ENCODE measurements at regions not wholly inside any gene's neighbourhood (a gene's known extent, or its start where the extent isn't known, plus 50 kb on each side); places are given as distances from the start of the nearest gene placed in this dataset.

DNA sequence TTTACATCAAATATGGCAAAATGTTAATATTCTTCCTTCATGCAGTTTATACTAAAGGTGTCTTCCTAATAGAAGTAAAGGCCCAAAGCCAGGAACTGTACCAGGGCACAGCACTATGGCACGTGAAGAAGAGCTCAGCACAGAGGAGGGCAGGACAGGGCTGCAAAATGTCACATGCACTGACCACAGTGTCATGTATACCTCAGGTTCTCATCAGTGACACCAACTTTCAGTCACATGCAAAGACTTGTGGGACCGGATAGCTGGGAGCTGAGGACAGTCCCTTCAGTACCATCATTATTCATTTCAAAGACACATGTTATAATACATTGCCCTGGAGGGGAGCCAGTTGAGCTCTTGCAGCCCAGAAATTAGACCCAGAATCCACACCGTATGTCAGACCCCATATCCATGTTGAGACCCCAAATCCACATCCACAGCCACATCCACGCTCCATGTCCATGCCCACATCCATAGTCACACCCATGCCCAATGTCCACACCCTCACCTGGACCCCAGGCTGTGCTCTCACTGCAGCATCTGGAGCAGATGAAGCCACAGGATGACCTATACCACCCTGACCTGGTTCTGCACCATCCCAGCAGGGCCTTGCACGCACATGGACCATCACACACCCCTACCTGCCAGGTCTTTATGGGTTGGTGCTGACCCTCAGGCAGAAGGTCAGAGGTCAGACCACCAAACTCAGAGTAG lies 111.8 kb downstream of the TUBA3C start:
- Histone ChIP-seq H2AFZ (ENCODE audit: control insufficient read depth, low read depth, low read length) (no peak overlapping the region), H3K36me3 (ENCODE audit: control insufficient read depth in 2 of 2, insufficient read depth in 2 of 2, low read length in 1 of 2) (no peaks in the 10 kb centered on the region), H3K27me3 (replicated peaks in 1 of 2; ENCODE audit: control insufficient read depth in 2 of 2, insufficient read depth in 2 of 2, low read length in 1 of 2) (no peaks in the 10 kb centered on the region), H3K79me2 (ENCODE audit: control insufficient read depth, insufficient read depth, low read length) (no peaks in the 10 kb centered on the region), H4K20me1 (ENCODE audit: control insufficient read depth, insufficient read depth) (no peaks in the 10 kb centered on the region), H3K4me1 (ENCODE audit: control insufficient read depth, insufficient read depth, low read length) (no peaks in the 10 kb centered on the region), H3K27ac (ENCODE audit: control insufficient read depth, insufficient read depth) (no peak overlapping the region), H3K9ac (ENCODE audit: control insufficient read depth, insufficient read depth, low read length) (no peak overlapping the region), H3K4me2 (ENCODE audit: control insufficient read depth, insufficient read depth) (no peak overlapping the region), H3K9me3 (replicated peaks; ENCODE audit: control insufficient read depth, insufficient read depth, low read length) (no peaks in the 10 kb centered on the region; the same call in 2 of the 3 replicates), H3K4me3 (no peak overlapping the region)
- FAIRE-seq (no peak), ATAC-seq (no peak), DNase-seq (ENCODE audit: low read depth, low spot score) (no peak)
- BruUV-seq (replicated peaks) = no TSS peak
- WGBS (ENCODE audit: insufficient coverage, insufficient replicate concordance, low lambda C conversion rate, missing lambda C conversion rate) = 22% methylated on average over 5 of the region's 5 CpGs
- SMC1A ChIA-PET (ENCODE audit: uncharacterized antibody, unreplicated experiment) = no interaction called here
- POLR2A ChIA-PET = no interaction called here
- TF ChIP-seq RBBP5 (conservative IDR thresholded peaks at IDR 0.05) = no peak
- no peak for TF ChIP-seq YBX1 (IDR thresholded peaks at IDR 0.05)
- TF ChIP-seq POLR2A (IDR thresholded peaks at IDR 0.05; ENCODE audit: low read depth, low read length) = no peak
- TF ChIP-seq EZH2 (IDR thresholded peaks at IDR 0.05; ENCODE audit: borderline replicate concordance, control insufficient read depth, low read depth, low read length) = no peak
- TF ChIP-seq CHD2 (IDR thresholded peaks at IDR 0.05; ENCODE audit: borderline replicate concordance, low read depth, low read length) = no peak
- no peak for TF ChIP-seq ETV6 (conservative IDR thresholded peaks at IDR 0.05 in 1 of 2, IDR thresholded peaks at IDR 0.05 in 1 of 2; ENCODE audit: borderline replicate concordance in 1 of 2, low read depth in 1 of 2)
- intact Hi-C loops (cut with micrococcal nuclease; ENCODE audit: unreplicated experiment) (no loop called here), in situ Hi-C loops (cut with MboI) (no loop called here)
- RAD21 ChIA-PET (ENCODE audit: unreplicated experiment) = no interaction called here
- CTCF ChIA-PET = no interaction called here

DNA sequence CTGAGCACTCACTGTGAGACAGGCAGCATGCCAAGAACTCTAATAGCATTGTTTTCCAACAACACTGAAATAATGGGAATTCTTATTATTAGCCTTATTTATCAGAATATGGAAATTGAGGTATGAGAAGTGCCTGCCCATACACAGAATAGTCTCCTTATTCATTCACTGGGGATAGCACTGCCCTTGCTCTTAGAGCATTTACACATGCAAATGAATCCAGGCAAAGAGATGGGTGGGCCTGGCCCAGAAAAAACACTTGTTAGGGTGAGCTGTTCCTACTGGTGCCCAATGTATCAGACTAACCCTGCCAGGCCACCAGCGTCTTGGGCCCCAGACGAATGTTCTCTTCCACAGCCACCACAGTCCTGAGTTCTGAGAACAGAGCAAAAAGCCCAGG lies 112.9 kb downstream of the TUBA3C start:
- no peaks in the 10 kb centered on the region; the same call in 2 of the 3 replicates for H3K9me3 ChIP-seq (replicated peaks; ENCODE audit: control insufficient read depth, insufficient read depth, low read length)
- WGBS (ENCODE audit: insufficient coverage, insufficient replicate concordance, low lambda C conversion rate, missing lambda C conversion rate) = 3% methylated on average over 2 of the region's 2 CpGs
- H4K20me1 ChIP-seq (ENCODE audit: control insufficient read depth, insufficient read depth) = no peaks in the 10 kb centered on the region
- CTCF ChIA-PET = no interaction called here
- H3K4me1 ChIP-seq (ENCODE audit: control insufficient read depth, insufficient read depth, low read length) = no peaks in the 10 kb centered on the region
- in situ Hi-C loops (cut with MboI) = no loop called here
- no peak for TF ChIP-seq FOS (IDR thresholded peaks at IDR 0.05; ENCODE audit: borderline replicate concordance, extremely low read depth, insufficient read length)
- TF ChIP-seq EGR1 (IDR thresholded peaks at IDR 0.05; ENCODE audit: borderline replicate concordance in 1 of 2, low read depth in 2 of 2, low read length in 2 of 2) = no peak
- no peaks in the 10 kb centered on the region for H3K79me2 ChIP-seq (ENCODE audit: control insufficient read depth, insufficient read depth, low read length)
- H2AFZ ChIP-seq (ENCODE audit: control insufficient read depth, low read depth, low read length) = no peak overlapping the region
- SMC1A ChIA-PET (ENCODE audit: uncharacterized antibody, unreplicated experiment) = no interaction called here
- no peaks in the 10 kb centered on the region for H3K27me3 ChIP-seq (replicated peaks in 1 of 2; ENCODE audit: control insufficient read depth in 2 of 2, insufficient read depth in 2 of 2, low read length in 1 of 2)
- FAIRE-seq = no peak
- RAD21 ChIA-PET (ENCODE audit: unreplicated experiment) = no interaction called here
- H3K27ac ChIP-seq (ENCODE audit: control insufficient read depth, insufficient read depth) = no peak overlapping the region
- intact Hi-C loops (cut with micrococcal nuclease; ENCODE audit: unreplicated experiment) = no loop called here
- H3K4me2 ChIP-seq (ENCODE audit: control insufficient read depth, insufficient read depth) = no peak overlapping the region
- POLR2A ChIA-PET = no interaction called here
- no TSS peak for BruUV-seq (replicated peaks)
- H3K9ac ChIP-seq (ENCODE audit: control insufficient read depth, insufficient read depth, low read length) = no peak overlapping the region
- ATAC-seq = no peak
- DNase-seq (ENCODE audit: low read depth, low spot score) = no peak
- no peak overlapping the region for H3K4me3 ChIP-seq
- no peaks in the 10 kb centered on the region for H3K36me3 ChIP-seq (ENCODE audit: control insufficient read depth in 2 of 2, insufficient read depth in 2 of 2, low read length in 1 of 2)

Measured in GM12878 (cell line).